ENCODE measurements at regions not wholly inside any gene's neighbourhood (a gene's known extent, or its start where the extent isn't known, plus 50 kb on each side); places are given as distances from the start of the nearest gene placed in this dataset.

- H3K4me1 ChIP-seq (ENCODE audit: control insufficient read depth, extremely low read depth, insufficient read depth, low read length) = no peaks in the 10 kb centered on the region
- no peak overlapping the region for H3K9ac ChIP-seq (ENCODE audit: insufficient read depth, low read length)
- no peaks in the 10 kb centered on the region for H3K9me3 ChIP-seq (ENCODE audit: control insufficient read depth, insufficient read depth, low read depth, low read length)
- H3K27ac ChIP-seq (ENCODE audit: insufficient read depth, low read length) = no peak overlapping the region
- no peak overlapping the region for H2AFZ ChIP-seq (ENCODE audit: low read length)
- no peaks in the 10 kb centered on the region for H3K79me2 ChIP-seq (ENCODE audit: control insufficient read depth, insufficient read depth, low read length)
- no peak overlapping the region for H3K4me3 ChIP-seq (replicated peaks in 1 of 4; ENCODE audit: control extremely low read depth in 1 of 4, insufficient read depth in 1 of 4, low read depth in 3 of 4, low read length in 4 of 4)
- TF ChIP-seq EZH2 (IDR thresholded peaks at IDR 0.05; ENCODE audit: low read length, missing control alignments) (no peak), CTCF (conservative IDR thresholded peaks at IDR 0.05 in 1 of 2, IDR thresholded peaks at IDR 0.05 in 1 of 2; ENCODE audit: low read depth in 1 of 2, low read length in 2 of 2) (no peak)
- no peaks in the 10 kb centered on the region for H4K20me1 ChIP-seq (ENCODE audit: control insufficient read depth, extremely low read depth, insufficient read depth, low read length)
- DNase-seq (ENCODE audit: low read depth in 2 of 2) = no peak
- peaks cover 2% of the 10 kb centered on the region for H3K27me3 ChIP-seq (ENCODE audit: control insufficient read depth, insufficient read depth, low read length)
- H3K36me3 ChIP-seq (ENCODE audit: control insufficient read depth, insufficient read depth, low read length) = no peaks in the 10 kb centered on the region
- H3K4me2 ChIP-seq (ENCODE audit: extremely low read depth, insufficient read depth, low read length) = no peak overlapping the region
Measured at GRCh38 chr12:96099421-96099820, 64.0 kb upstream of the LTA4H start.

- no peaks in the 10 kb centered on the region for H3K79me2 ChIP-seq (ENCODE audit: control insufficient read depth, insufficient read depth, low read length)
- no peak for DNase-seq (ENCODE audit: low read depth in 2 of 2)
- no peaks in the 10 kb centered on the region for H3K9me3 ChIP-seq (ENCODE audit: control insufficient read depth, insufficient read depth, low read depth, low read length)
- H3K36me3 ChIP-seq (ENCODE audit: control insufficient read depth, insufficient read depth, low read length) = no peaks in the 10 kb centered on the region
- H3K4me3 ChIP-seq (replicated peaks in 1 of 4; ENCODE audit: control extremely low read depth in 1 of 4, insufficient read depth in 1 of 4, low read depth in 3 of 4, low read length in 4 of 4) = no peak overlapping the region
- TF ChIP-seq CTCF (conservative IDR thresholded peaks at IDR 0.05 in 1 of 2, IDR thresholded peaks at IDR 0.05 in 1 of 2; ENCODE audit: low read depth in 1 of 2, low read length in 2 of 2) (no peak), EZH2 (IDR thresholded peaks at IDR 0.05; ENCODE audit: low read length, missing control alignments) (no peak)
- no peak overlapping the region for H2AFZ ChIP-seq (ENCODE audit: low read length)
- H3K4me1 ChIP-seq (ENCODE audit: control insufficient read depth, extremely low read depth, insufficient read depth, low read length) = no peaks in the 10 kb centered on the region
- no peak overlapping the region for H3K4me2 ChIP-seq (ENCODE audit: extremely low read depth, insufficient read depth, low read length)
- no peaks in the 10 kb centered on the region for H4K20me1 ChIP-seq (ENCODE audit: control insufficient read depth, extremely low read depth, insufficient read depth, low read length)
- no peak overlapping the region for H3K9ac ChIP-seq (ENCODE audit: insufficient read depth, low read length)
- H3K27ac ChIP-seq (ENCODE audit: insufficient read depth, low read length) = no peak overlapping the region
- no peaks in the 10 kb centered on the region for H3K27me3 ChIP-seq (ENCODE audit: control insufficient read depth, insufficient read depth, low read length)
Measured at GRCh38 chr12:96099986-96100385, 64.6 kb upstream of the LTA4H start.

- Histone ChIP-seq H3K4me1 (ENCODE audit: control insufficient read depth, extremely low read depth, insufficient read depth, low read length) (no peaks in the 10 kb centered on the region), H3K27me3 (ENCODE audit: control insufficient read depth, insufficient read depth, low read length) (no peaks in the 10 kb centered on the region), H3K36me3 (ENCODE audit: control insufficient read depth, insufficient read depth, low read length) (no peaks in the 10 kb centered on the region), H3K4me2 (ENCODE audit: extremely low read depth, insufficient read depth, low read length) (no peak overlapping the region), H3K79me2 (ENCODE audit: control insufficient read depth, insufficient read depth, low read length) (no peaks in the 10 kb centered on the region), H3K9me3 (ENCODE audit: control insufficient read depth, insufficient read depth, low read depth, low read length) (no peaks in the 10 kb centered on the region), H3K27ac (ENCODE audit: insufficient read depth, low read length) (no peak overlapping the region), H4K20me1 (ENCODE audit: control insufficient read depth, extremely low read depth, insufficient read depth, low read length) (no peaks in the 10 kb centered on the region), H3K9ac (ENCODE audit: insufficient read depth, low read length) (no peak overlapping the region), H3K4me3 (replicated peaks in 1 of 4; ENCODE audit: control extremely low read depth in 1 of 4, insufficient read depth in 1 of 4, low read depth in 3 of 4, low read length in 4 of 4) (no peak overlapping the region), H2AFZ (ENCODE audit: low read length) (no peak overlapping the region)
- no peak for DNase-seq (ENCODE audit: low read depth in 2 of 2)
- TF ChIP-seq CTCF (conservative IDR thresholded peaks at IDR 0.05 in 1 of 2, IDR thresholded peaks at IDR 0.05 in 1 of 2; ENCODE audit: low read depth in 1 of 2, low read length in 2 of 2) (no peak), EZH2 (IDR thresholded peaks at IDR 0.05; ENCODE audit: low read length, missing control alignments) (no peak)
Measured at GRCh38 chr12:96101806-96102205, 66.4 kb upstream of the LTA4H start.
